HG03045 (cell line): ENCODE measurements at regions not wholly inside any gene's neighbourhood (a gene's known extent, or its start where the extent isn't known, plus 50 kb on each side); places are given as distances from the start of the nearest gene placed in this dataset.

Experiments used
- ATAC-seq: cut with Tn5 transposase; IDR thresholded peaks from one replicate; pipeline ENCODE4 v1.9.1; 2021; ENCODE audit warnings: mild to moderate bottlenecking, moderate library complexity; ENCODE audit not compliant: unreplicated experiment

- no peak for ATAC-seq
These were observed 331.5 kb downstream of the PRDM2 start for GRCh38 chr1:14031461-14031860.

- no peak for ATAC-seq
These were observed 334.5 kb downstream of the PRDM2 start for GRCh38 chr1:14034506-14034905.

- no peak for ATAC-seq
These were observed 337.3 kb downstream of the PRDM2 start for GRCh38 chr1:14037101-14037847.

- ATAC-seq, result no peak
These were observed 339.8 kb downstream of the PRDM2 start for GRCh38 chr1:14039582-14040430.

GRCh38 chr1:14049965-14050364, 350.0 kb downstream of the PRDM2 start:
- no peak for ATAC-seq

- ATAC-seq, result no peak
These were observed 355.6 kb downstream of the PRDM2 start for GRCh38 chr1:14055442-14056223.

- ATAC-seq, result no peak
These were observed 357.7 kb downstream of the PRDM2 start for GRCh38 chr1:14057640-14058039.

GRCh38 chr1:14061204-14061603, 361.2 kb downstream of the PRDM2 start:
- no peak for ATAC-seq

- no peak for ATAC-seq
These were observed 361.7 kb downstream of the PRDM2 start for GRCh38 chr1:14061722-14062121.

GRCh38 chr1:14062669-14063068, 362.7 kb downstream of the PRDM2 start:
- ATAC-seq, result no peak

- ATAC-seq, result no peak
These were observed 364.9 kb downstream of the PRDM2 start for GRCh38 chr1:14064649-14065442.

- ATAC-seq, result no peak
These were observed 365.5 kb downstream of the PRDM2 start for GRCh38 chr1:14065486-14065885.

GRCh38 chr1:14067036-14067435, 367.0 kb downstream of the PRDM2 start:
- ATAC-seq, result no peak

- no peak for ATAC-seq
These were observed 367.7 kb downstream of the PRDM2 start for GRCh38 chr1:14067711-14068110.

GRCh38 chr1:14071581-14071980, 371.6 kb downstream of the PRDM2 start:
- no peak for ATAC-seq

GRCh38 chr1:14080653-14081052, 380.7 kb downstream of the PRDM2 start:
- no peak for ATAC-seq

GRCh38 chr1:14082331-14082730, 382.3 kb downstream of the PRDM2 start:
- ATAC-seq, result no peak

GRCh38 chr1:14083277-14083676, 383.3 kb downstream of the PRDM2 start:
- no peak for ATAC-seq

GRCh38 chr1:14083706-14084105, 383.7 kb downstream of the PRDM2 start:
- ATAC-seq, result no peak

- no peak for ATAC-seq
These were observed 390.1 kb downstream of the PRDM2 start for GRCh38 chr1:14090062-14090461.

GRCh38 chr1:14090531-14090930, 390.5 kb downstream of the PRDM2 start:
- no peak for ATAC-seq
